SK-N-SH (cell line): ENCODE measurements at regions not wholly inside any gene's neighbourhood (a gene's known extent, or its start where the extent isn't known, plus 50 kb on each side); places are given as distances from the start of the nearest gene placed in this dataset.

Experiments used
- CTCF ChIA-PET: fragments of 300-600, 350-600 bp; formaldehyde crosslinking; extraction: SDS; loops from one replicate; lab custom pipeline; 2021; lab: Yijun Ruan, JAX
- POLR2A ChIA-PET: fragments of 350-600 bp; sonication (Branson Sonifier 250); formaldehyde crosslinking; extraction: SDS; loops from one replicate; lab custom pipeline; 2020; ENCODE audit warnings: antibody characterized with exemption, inconsistent platforms; lab: Yijun Ruan, JAX
- DNase-seq: peaks from one replicate; pipeline ENCODE4 v3.0.0; 2012
- H2AFZ ChIP-seq: fragments of 200-600 bp; sonication (generic); 2 replicates; pipeline ENCODE4 v1.8.1; 2016; ENCODE audit warnings: antibody characterized with exemption, mild to moderate bottlenecking, low read depth
- H3F3A ChIP-seq: fragments of 200-600 bp; sonication (generic); replicated peaks from 2 replicates; pipeline ENCODE3; 2016; ENCODE audit warnings: antibody characterized with exemption, mild to moderate bottlenecking; ENCODE audit not compliant: insufficient read depth
- H3K27ac ChIP-seq, 2 experiments: fragments of 200-500 bp in 1 of 2; fragments of 200-600 bp in 1 of 2; sonication (Bioruptor generic) in 1 of 2; sonication (generic), shearing (Covaris generic) in 1 of 2; 2 replicates each; pipeline versions ENCODE4 v1.5.1 to v1.6.1; 2014 to 2016; ENCODE audit warnings: low read depth in 2 of 2, inconsistent platforms in 1 of 2, low read length in 1 of 2, mild to moderate bottlenecking in 1 of 2, mixed read lengths in 1 of 2
- H3K27me3 ChIP-seq: fragments of 200-600 bp; sonication (generic), shearing (Covaris generic); 2 replicates; pipeline ENCODE4 v1.6.1; 2016; ENCODE audit warnings: mixed run types; ENCODE audit not compliant: insufficient read depth
- H3K36me3 ChIP-seq, 2 experiments: fragments of 200-500 bp in 1 of 2; fragments of 200-600 bp in 1 of 2; sonication (Bioruptor generic) in 1 of 2; sonication (generic) in 1 of 2; replicated peaks in 1 of 2; 2 replicates each; pipeline versions ENCODE3 to v1.5.1; 2014 to 2016; ENCODE audit warnings: low read length in 1 of 2, mild to moderate bottlenecking in 1 of 2; ENCODE audit not compliant: insufficient read depth in 2 of 2, control insufficient read depth in 1 of 2
- H3K4me1 ChIP-seq, 2 experiments: fragments of 200-500 bp in 1 of 2; fragments of 200-600 bp in 1 of 2; sonication (Bioruptor generic) in 1 of 2; sonication (generic), shearing (Covaris generic) in 1 of 2; 2 replicates each; pipeline versions ENCODE4 v1.5.1 to v1.6.1; 2014 to 2016; ENCODE audit warnings: low read depth in 1 of 2, low read length in 1 of 2, mixed run types in 1 of 2; ENCODE audit not compliant: insufficient read depth in 2 of 2, control insufficient read depth in 1 of 2
- H3K4me2 ChIP-seq: fragments of 200-600 bp; sonication (generic), shearing (Covaris generic); 2 replicates; pipeline ENCODE4 v1.6.1; 2017; ENCODE audit warnings: mixed run types
- H3K4me3 ChIP-seq, 2 experiments: fragments of 200-500 bp in 1 of 2; fragments of 200-600 bp in 1 of 2; sonication (Bioruptor generic) in 1 of 2; sonication (generic), shearing (Covaris generic) in 1 of 2; 2 replicates each; pipeline versions ENCODE4 v1.5.1 to v1.8.1; 2014 to 2016; ENCODE audit warnings: low read depth in 2 of 2, inconsistent platforms in 1 of 2, low read length in 1 of 2, mild to moderate bottlenecking in 1 of 2, mixed read lengths in 1 of 2, moderate library complexity in 1 of 2
- H3K79me2 ChIP-seq: fragments of 200-600 bp; sonication (generic); 2 replicates; pipeline ENCODE4 v1.8.1; 2017; ENCODE audit warnings: mild to moderate bottlenecking; ENCODE audit not compliant: insufficient read depth
- H3K9ac ChIP-seq: fragments of 200-600 bp; sonication (generic); 2 replicates; pipeline ENCODE4 v1.6.1; 2017; ENCODE audit warnings: mixed run types
- H3K9me2 ChIP-seq: fragments of 200-600 bp; sonication (generic); 2 replicates; pipeline ENCODE4 v1.6.1; 2017; ENCODE audit warnings: mixed run types
- H3K9me3 ChIP-seq: fragments of 200-600 bp; sonication (generic); 2 replicates; pipeline ENCODE4 v1.6.1; 2017; ENCODE audit warnings: mixed run types, mild to moderate bottlenecking, moderate library complexity
- H4K20me1 ChIP-seq: fragments of 200-600 bp; sonication (generic); 2 replicates; pipeline ENCODE4 v1.6.1; 2017; ENCODE audit warnings: mild to moderate bottlenecking, mixed run types; ENCODE audit not compliant: insufficient read depth
- EP300 ChIP-seq, 2 experiments: IDR thresholded peaks; 2 replicates each; pipeline versions ENCODE4 v1.4.0 to v1.6.1; 2012; ENCODE audit warnings: borderline replicate concordance in 1 of 2, low read depth in 1 of 2, low read length in 1 of 2
- EZH2phosphoT487 ChIP-seq: fragments of 200-600 bp; sonication (generic); IDR thresholded peaks from 2 replicates; pipeline ENCODE4 v1.6.1; 2017; ENCODE audit warnings: low read depth, mixed run types, mild to moderate bottlenecking, antibody characterized with exemption, moderate library complexity, borderline replicate concordance
- GABPA ChIP-seq: IDR thresholded peaks from 2 replicates; pipeline ENCODE4 v1.4.0; 2012; ENCODE audit warnings: low read depth, mild to moderate bottlenecking
- MXI1 ChIP-seq: IDR thresholded peaks from 2 replicates; pipeline ENCODE4 v1.6.1; 2012; ENCODE audit warnings: mild to moderate bottlenecking, low read depth, low read length, improper control_type of control experiment
- NFIC ChIP-seq: IDR thresholded peaks from 2 replicates; pipeline ENCODE4 v1.4.0; 2012; ENCODE audit warnings: borderline replicate concordance
- NRF1 ChIP-seq: IDR thresholded peaks from 2 replicates; pipeline ENCODE4 v1.6.1; 2012; ENCODE audit warnings: low read depth, mild to moderate bottlenecking, low read length
- POLR2AphosphoS5 ChIP-seq: IDR thresholded peaks from 2 replicates; pipeline ENCODE4 v1.6.1; 2012; ENCODE audit warnings: low read depth, low read length
- RCOR1 ChIP-seq: fragments of 150-350 bp; IDR thresholded peaks from 2 replicates; pipeline ENCODE4 v1.6.1; 2017; ENCODE audit warnings: antibody characterized with exemption, low read length
- RFX5 ChIP-seq: IDR thresholded peaks from 2 replicates; pipeline ENCODE4 v1.6.1; 2012; ENCODE audit warnings: mild to moderate bottlenecking, improper control_type of control experiment, low read length
- SMC3 ChIP-seq: IDR thresholded peaks from 2 replicates; pipeline ENCODE4 v1.6.1; 2012; ENCODE audit warnings: low read depth, low read length, improper control_type of control experiment
- TAF1 ChIP-seq: IDR thresholded peaks from 2 replicates; pipeline ENCODE4 v1.6.1; 2012; ENCODE audit warnings: low read depth, mild to moderate bottlenecking, low read length, moderate library complexity, borderline replicate concordance
- TEAD4 ChIP-seq: IDR thresholded peaks from 2 replicates; pipeline ENCODE4 v1.4.0; 2012; ENCODE audit warnings: mild to moderate bottlenecking, borderline replicate concordance; ENCODE audit not compliant: insufficient read depth
- WGBS: methylation state at CpG from one replicate; pipeline ENCODE4 v1.1.6; 2017; ENCODE audit warnings: low lambda C conversion rate; 5-methylcytosine and 5-hydroxymethylcytosine counted together
- TF ChIP-seq, protein P1 (sequence below): fragments of 150-350 bp; IDR thresholded peaks from 2 replicates; pipeline ENCODE4 v1.6.1; 2017; ENCODE audit warnings: antibody characterized with exemption, low read length, low read depth, borderline replicate concordance
- TF ChIP-seq, protein P2 (sequence below): IDR thresholded peaks from 2 replicates; pipeline ENCODE4 v1.4.0; 2012; ENCODE audit warnings: low read depth, borderline replicate concordance

DNA sequence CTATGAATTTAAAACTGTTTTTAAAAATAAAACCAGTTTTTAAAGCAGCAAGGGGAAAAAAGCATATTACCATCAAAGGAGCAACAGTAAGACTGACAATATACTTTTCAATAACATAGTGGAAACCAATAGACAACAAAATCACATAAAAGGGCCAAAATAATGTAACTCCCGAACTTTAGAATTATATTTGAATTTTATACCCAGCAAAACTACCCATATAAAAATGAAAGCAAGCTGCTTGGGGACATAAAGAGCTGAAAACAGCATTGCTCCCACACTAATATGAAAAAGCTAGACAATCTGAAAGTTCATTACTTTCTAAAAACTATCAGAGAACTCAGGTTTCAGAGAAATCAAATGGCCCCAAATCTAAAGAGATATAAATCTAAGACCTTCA is 199.4 kb upstream of the ARID1B start:
- WGBS: 7% methylated on average over 1 of the region's 1 CpG

DNA sequence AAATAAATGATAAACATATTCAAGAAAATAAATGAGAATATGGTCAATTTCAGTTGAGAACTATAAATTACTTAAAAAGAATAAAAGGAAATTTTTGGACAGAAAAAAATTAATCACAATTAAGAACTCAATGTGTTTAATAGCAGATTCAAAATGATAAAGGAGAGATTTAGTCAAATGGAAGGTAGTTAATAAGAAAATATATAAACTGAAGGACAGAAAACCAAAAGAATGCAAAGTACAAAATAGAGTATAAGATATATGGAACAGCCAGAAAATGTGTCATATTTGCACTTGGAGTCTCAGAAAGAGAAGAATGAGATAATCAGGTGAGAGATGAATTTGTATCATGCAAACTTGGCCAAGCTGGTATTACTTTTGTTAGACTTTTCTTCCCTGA is 201.8 kb upstream of the ARID1B start:
- H3K9me3 ChIP-seq: 0 out of 2 replicates have a peak, but pooled peaks cover 6% of the 10 kb centered on the region
- DNase-seq: no peak
- TF ChIP-seq RFX5 (no peak), MXI1 (no peak)
- TF ChIP-seq, protein P1, sequence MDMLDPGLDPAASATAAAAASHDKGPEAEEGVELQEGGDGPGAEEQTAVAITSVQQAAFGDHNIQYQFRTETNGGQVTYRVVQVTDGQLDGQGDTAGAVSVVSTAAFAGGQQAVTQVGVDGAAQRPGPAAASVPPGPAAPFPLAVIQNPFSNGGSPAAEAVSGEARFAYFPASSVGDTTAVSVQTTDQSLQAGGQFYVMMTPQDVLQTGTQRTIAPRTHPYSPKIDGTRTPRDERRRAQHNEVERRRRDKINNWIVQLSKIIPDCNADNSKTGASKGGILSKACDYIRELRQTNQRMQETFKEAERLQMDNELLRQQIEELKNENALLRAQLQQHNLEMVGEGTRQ: no peak
- TF ChIP-seq, all 33 proteins: peak for 0
- Histone ChIP-seq H3K27ac (no peak overlapping the region), H3K9ac (no peak overlapping the region), H3K4me2 (no peak overlapping the region), H2AFZ (no peak overlapping the region), H3K36me3 (no peaks in the 10 kb centered on the region), H3K4me3 (no peak overlapping the region), H3K27me3 (no peaks in the 10 kb centered on the region), H3K9me2 (no peaks in the 10 kb centered on the region), H3K79me2 (no peaks in the 10 kb centered on the region), H4K20me1 (no peaks in the 10 kb centered on the region), H3K4me1 (no peaks in the 10 kb centered on the region), H3F3A (no peaks in the 10 kb centered on the region)
- CTCF ChIA-PET: interaction anchor here (0.7 kb wide), 1 partner anchor 11 kb away, joined by 3 read pairs; no protein-coding TSS in a partner anchor
- POLR2A ChIA-PET: no interaction called here

More for the DNA sequence above, 199.4 kb upstream of the ARID1B start:
- Histone ChIP-seq H3K36me3 (no peaks in the 10 kb centered on the region), H3K9me2 (no peaks in the 10 kb centered on the region), H3K4me2 (no peak overlapping the region), H3K27ac (no peak overlapping the region), H2AFZ (no peak overlapping the region), H3K9ac (no peak overlapping the region), H3K27me3 (no peaks in the 10 kb centered on the region), H3K4me3 (no peak overlapping the region), H3K4me1 (no peaks in the 10 kb centered on the region), H4K20me1 (no peaks in the 10 kb centered on the region), H3K79me2 (no peaks in the 10 kb centered on the region), H3K9me3 (0 out of 2 replicates have a peak, but pooled peaks cover 6% of the 10 kb centered on the region), H3F3A (no peaks in the 10 kb centered on the region)
- no peak for TF ChIP-seq NFIC
- no peak for TF ChIP-seq EP300 (IDR thresholded peaks at IDR 0.05; ENCODE audit: borderline replicate concordance in 1 of 2, low read depth in 1 of 2, low read length in 1 of 2)
- TF ChIP-seq POLR2AphosphoS5: no peak
- no peak for TF ChIP-seq EZH2phosphoT487
- DNase-seq: no peak
- CTCF ChIA-PET: no interaction called here
- POLR2A ChIA-PET: no interaction called here

DNA sequence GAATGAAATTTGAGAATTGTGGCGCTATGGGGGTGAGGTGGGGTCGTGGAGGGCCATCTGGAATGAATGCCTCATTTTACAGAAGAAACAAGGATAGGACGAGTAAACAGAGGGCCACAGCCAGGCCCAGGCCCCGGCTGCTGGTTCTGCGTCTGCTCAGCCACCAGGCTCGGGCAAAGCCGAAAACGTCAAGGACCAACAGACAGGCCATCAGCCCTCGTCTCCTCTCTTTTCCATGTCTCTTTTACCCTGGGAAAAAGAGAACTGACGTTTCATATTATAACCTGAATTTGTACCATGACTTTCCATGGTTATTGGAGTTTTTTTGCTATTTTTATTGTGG is 212.4 kb upstream of the ARID1B start:
- WGBS: 52% methylated on average over 6 of the region's 10 CpGs
- POLR2A ChIA-PET: no interaction called here
- Histone ChIP-seq H3K36me3 (no peaks in the 10 kb centered on the region), H3K79me2 (no peaks in the 10 kb centered on the region), H2AFZ (no peak overlapping the region), H3K4me2 (no peak overlapping the region), H3K9ac (no peak overlapping the region), H3K4me1 (peaks cover 0 to 6% of the 10 kb centered on the region in 2 experiments; a peak in 1 of 4 replicates), H3K9me2 (no peaks in the 10 kb centered on the region), H3K9me3 (no peaks in the 10 kb centered on the region), H3K4me3 (no peak overlapping the region), H3K27ac (no peak overlapping the region), H3K27me3 (no peaks in the 10 kb centered on the region), H4K20me1 (no peaks in the 10 kb centered on the region), H3F3A (no peaks in the 10 kb centered on the region)
- no peak for TF ChIP-seq GABPA
- no peak for TF ChIP-seq SMC3
- no peak for TF ChIP-seq RCOR1
- no peak for TF ChIP-seq EZH2phosphoT487
- TF ChIP-seq TEAD4: no peak
- TF ChIP-seq, protein P1: no peak
- no peak for TF ChIP-seq TAF1
- TF ChIP-seq, protein P2, sequence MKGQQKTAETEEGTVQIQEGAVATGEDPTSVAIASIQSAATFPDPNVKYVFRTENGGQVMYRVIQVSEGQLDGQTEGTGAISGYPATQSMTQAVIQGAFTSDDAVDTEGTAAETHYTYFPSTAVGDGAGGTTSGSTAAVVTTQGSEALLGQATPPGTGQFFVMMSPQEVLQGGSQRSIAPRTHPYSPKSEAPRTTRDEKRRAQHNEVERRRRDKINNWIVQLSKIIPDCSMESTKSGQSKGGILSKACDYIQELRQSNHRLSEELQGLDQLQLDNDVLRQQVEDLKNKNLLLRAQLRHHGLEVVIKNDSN: no peak
- TF ChIP-seq NRF1: no peak
- no peak for TF ChIP-seq NFIC
- CTCF ChIA-PET: interaction anchor here (0.6 to 2.8 kb wide), 20 partner anchors 11 to 1237 kb away, joined by 3 to 13 read pairs (median 3); no protein-coding TSS in a partner anchor
- DNase-seq: peak; percentile 27
